Cardiac fibroblast (primary cell): ENCODE measurements at regions not wholly inside any gene's neighbourhood (a gene's known extent, or its start where the extent isn't known, plus 50 kb on each side); places are given as distances from the start of the nearest gene placed in this dataset.

Experiments used
- DNase-seq, 2 donors: peaks; one replicate each; pipeline versions ENCODE4 v3.0.0 to v3.0.0-alpha.2; 2010; ENCODE audit warnings: low read depth in 2 of 2
- H3K4me3 ChIP-seq, 2 donors: replicated peaks in 1 of 2; 1 replicate in 1 of 2; 2 replicates in 1 of 2; pipeline ENCODE4 v1.5.1; 2011; ENCODE audit warnings: low read depth in 2 of 2, low read length in 2 of 2, mild to moderate bottlenecking in 2 of 2, moderate library complexity in 1 of 2
- TF ChIP-seq, protein P1 (sequence below): IDR thresholded peaks from one replicate; pipeline ENCODE4 v1.5.1; 2011; ENCODE audit warnings: low read depth, mild to moderate bottlenecking, low read length, inconsistent platforms

DNA sequence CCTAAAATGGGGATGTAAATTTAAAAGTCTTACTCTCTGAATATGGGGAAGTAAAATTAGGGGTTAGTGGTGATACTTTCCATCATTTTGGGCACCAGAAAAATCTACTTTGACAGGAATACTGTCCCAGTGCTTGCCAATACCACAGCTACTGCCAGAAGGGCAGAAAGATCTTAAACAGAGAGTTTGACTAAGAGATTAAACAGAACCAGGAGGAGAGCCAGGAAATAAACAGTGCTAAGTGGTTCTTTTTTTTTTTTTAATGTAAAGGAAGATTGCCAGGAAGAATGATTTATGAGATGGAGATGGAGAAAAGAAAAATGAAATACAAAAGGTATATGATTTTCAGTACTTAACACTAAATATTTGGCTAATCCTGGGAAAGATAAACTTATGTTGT lies 126.8 kb downstream of the RTL3 start:
- DNase-seq = no peak
- no peak overlapping the region for H3K4me3 ChIP-seq
- TF ChIP-seq, protein P1, sequence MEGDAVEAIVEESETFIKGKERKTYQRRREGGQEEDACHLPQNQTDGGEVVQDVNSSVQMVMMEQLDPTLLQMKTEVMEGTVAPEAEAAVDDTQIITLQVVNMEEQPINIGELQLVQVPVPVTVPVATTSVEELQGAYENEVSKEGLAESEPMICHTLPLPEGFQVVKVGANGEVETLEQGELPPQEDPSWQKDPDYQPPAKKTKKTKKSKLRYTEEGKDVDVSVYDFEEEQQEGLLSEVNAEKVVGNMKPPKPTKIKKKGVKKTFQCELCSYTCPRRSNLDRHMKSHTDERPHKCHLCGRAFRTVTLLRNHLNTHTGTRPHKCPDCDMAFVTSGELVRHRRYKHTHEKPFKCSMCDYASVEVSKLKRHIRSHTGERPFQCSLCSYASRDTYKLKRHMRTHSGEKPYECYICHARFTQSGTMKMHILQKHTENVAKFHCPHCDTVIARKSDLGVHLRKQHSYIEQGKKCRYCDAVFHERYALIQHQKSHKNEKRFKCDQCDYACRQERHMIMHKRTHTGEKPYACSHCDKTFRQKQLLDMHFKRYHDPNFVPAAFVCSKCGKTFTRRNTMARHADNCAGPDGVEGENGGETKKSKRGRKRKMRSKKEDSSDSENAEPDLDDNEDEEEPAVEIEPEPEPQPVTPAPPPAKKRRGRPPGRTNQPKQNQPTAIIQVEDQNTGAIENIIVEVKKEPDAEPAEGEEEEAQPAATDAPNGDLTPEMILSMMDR = no peak

DNA sequence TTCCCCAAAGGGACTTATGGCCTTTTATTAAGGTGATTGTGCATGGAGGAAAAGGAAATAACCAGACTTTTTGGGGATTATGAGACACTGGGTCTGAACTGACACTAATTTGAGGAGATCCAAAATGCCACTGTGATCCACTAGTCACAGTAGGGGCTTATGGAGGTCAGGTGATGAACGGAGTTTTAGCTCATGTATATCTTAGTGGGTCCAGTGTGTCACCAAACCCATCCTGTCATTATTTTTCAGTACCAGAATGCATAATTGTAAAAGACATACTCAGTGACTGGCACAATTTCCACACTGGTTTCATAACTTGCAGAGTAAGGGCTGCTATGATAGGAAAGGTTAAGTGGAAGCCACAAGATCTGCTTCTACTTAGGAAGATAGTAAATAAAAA lies 131.3 kb downstream of the RTL3 start:
- no peak for DNase-seq
- TF ChIP-seq, protein P1 = no peak

DNA sequence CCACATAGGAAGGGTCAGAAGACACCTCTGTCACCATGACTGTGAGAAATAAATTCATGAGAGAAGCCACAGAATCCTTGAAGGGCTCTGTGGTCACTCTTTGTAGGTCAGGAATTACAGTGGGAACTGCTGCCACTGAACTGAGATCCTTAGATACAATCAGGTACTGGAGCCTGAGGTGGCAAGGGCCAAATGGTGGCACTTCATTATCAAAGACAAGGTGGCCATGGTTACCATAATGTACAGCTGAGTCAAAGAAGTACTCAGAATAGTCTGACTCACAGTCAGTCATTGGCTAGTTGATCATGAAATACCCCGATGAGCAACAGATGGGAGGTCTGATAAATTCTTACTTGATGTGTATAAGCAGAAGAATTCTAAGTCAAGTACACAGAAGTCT lies 131.9 kb downstream of the RTL3 start:
- no peak overlapping the region for H3K4me3 ChIP-seq
- TF ChIP-seq, protein P1 = no peak
- DNase-seq = peak in 1 of 2 donors; percentile 74

More for the DNA sequence above, 131.3 kb downstream of the RTL3 start:
- H3K4me3 ChIP-seq = no peak overlapping the region

DNA sequence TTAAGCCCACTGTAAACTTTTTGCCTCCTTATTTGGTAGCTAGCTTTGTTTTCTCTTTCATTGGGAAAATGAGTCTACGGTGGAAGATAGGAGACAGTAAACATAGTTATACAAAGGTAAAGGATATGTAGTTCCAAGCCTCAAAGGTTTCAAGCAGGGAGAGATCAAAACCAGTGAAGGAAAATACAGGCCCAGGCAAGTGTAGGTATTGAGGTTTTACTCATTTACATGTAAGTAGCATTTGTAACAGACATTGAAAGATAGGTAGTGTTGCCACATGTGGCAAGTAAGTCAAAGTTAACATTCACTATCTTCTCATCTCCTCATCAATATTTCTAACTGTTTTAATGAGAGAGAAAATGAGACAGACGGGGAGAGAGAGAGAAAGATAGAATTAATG lies 136.5 kb downstream of the RTL3 start:
- TF ChIP-seq, protein P1 = no peak
- no peak for DNase-seq
- H3K4me3 ChIP-seq = no peak overlapping the region

DNA sequence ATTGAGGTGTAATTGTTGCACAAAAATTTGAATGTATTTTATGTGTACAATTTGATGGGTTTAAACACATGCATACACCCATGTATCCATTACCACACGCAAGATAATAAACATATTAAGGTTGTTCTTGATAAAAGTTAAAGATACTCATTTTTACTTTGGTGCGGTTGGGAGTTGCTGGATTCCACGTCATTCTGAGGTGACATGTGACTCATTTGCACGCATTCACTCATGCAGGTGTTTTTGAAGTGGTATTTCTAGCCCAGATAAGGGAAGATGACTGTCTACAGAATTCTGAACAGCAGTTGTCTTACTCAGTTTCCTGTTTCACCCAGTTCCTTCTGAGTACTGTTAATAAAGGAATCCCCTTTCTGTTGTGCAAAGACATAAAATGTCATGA lies 142.0 kb downstream of the RTL3 start:
- peak in 1 of 2 donors; percentile 60 for DNase-seq
- H3K4me3 ChIP-seq = no peak overlapping the region
- TF ChIP-seq, protein P1 = no peak

DNA sequence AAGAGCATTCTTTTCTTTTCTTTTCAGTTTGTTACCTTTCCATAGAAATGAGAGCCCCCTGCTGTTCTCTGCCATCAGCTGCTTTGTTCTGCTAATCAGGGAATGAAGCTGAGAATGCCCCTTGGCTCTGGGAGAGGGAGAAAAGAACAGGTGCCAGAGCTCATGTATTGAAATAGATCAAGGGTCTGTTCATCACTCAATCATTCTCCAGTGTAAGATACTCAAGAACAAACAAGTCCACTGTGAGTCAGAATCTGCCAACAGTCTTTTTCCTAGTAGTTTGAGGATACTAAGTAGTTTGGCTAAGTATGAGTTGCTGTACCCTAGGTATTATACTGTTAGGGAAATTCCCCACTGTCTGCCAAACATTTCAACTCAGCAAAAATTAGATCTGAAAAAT lies 144.3 kb downstream of the RTL3 start:
- TF ChIP-seq, protein P1 = no peak
- no peak overlapping the region for H3K4me3 ChIP-seq
- peak in 1 of 2 donors; percentile 44 for DNase-seq

DNA sequence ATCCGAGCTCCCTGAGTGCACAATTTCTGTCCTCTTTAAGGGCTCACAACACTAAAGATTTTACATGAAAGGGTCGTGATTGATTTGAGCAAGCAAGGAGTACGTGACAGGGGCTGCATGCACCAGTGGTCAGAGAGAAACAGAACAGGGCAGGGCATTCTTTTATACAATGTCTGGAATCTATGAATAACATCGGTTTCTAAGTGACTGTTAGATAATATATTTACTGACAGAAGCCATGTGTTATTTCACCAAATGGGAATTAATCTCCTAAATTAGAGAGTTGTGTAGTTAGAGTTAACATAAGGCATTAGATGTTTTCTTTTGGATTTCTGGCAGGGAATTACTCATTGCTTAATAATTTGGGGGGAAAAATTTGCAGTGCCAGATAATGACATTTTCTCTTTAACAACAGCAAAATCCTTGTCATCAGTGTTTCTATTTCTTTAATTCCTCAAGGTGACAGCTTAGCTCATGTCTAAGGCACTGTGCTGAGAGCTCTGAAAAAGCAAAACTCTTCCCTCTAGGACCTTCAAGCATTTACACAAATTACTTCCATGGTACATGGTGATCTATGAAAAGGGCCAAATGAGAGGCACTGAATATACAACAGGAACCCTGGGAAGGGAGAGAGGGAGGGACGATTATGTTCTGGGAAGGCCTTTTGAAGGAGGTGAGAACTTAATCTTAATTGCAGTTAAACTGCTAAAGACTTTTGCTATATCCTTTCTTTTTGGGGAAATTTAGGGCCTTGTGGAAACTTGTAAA lies 145.0 kb downstream of the RTL3 start:
- H3K4me3 ChIP-seq = no peak overlapping the region
- TF ChIP-seq, protein P1 = no peak
- DNase-seq = peak in 1 of 2 donors; percentile 5
